ENCODE measurements at regions not wholly inside any gene's neighbourhood (a gene's known extent, or its start where the extent isn't known, plus 50 kb on each side); places are given as distances from the start of the nearest gene placed in this dataset.

DNA sequence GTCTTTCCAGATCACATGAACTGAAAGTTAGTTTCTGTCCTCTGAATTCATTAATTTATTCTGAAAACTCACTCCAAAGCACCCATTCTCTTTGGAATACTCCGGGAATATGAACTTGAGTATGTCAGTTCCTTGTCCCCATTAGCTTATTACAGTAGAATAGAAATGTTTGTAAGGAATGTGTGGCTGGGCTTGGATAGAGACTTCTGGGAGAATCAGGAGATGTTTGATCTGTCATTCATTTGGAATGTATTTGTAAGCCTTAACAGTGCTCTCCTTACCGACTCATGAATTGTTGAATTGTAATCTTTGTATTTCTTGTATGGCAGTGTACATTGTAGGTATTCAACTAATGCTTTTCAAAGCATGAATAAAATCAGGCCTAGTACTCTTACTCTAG is 548.4 kb downstream of the LRRC70 start:
- DNase-seq (ENCODE audit: low read depth): peak; percentile 83
- no peak overlapping the region for H3K4me3 ChIP-seq (ENCODE audit: low read depth, low read length)
- TF ChIP-seq, protein P1, sequence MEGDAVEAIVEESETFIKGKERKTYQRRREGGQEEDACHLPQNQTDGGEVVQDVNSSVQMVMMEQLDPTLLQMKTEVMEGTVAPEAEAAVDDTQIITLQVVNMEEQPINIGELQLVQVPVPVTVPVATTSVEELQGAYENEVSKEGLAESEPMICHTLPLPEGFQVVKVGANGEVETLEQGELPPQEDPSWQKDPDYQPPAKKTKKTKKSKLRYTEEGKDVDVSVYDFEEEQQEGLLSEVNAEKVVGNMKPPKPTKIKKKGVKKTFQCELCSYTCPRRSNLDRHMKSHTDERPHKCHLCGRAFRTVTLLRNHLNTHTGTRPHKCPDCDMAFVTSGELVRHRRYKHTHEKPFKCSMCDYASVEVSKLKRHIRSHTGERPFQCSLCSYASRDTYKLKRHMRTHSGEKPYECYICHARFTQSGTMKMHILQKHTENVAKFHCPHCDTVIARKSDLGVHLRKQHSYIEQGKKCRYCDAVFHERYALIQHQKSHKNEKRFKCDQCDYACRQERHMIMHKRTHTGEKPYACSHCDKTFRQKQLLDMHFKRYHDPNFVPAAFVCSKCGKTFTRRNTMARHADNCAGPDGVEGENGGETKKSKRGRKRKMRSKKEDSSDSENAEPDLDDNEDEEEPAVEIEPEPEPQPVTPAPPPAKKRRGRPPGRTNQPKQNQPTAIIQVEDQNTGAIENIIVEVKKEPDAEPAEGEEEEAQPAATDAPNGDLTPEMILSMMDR (conservative IDR thresholded peaks at IDR 0.05; ENCODE audit: low read depth, low read length): no peak

DNA sequence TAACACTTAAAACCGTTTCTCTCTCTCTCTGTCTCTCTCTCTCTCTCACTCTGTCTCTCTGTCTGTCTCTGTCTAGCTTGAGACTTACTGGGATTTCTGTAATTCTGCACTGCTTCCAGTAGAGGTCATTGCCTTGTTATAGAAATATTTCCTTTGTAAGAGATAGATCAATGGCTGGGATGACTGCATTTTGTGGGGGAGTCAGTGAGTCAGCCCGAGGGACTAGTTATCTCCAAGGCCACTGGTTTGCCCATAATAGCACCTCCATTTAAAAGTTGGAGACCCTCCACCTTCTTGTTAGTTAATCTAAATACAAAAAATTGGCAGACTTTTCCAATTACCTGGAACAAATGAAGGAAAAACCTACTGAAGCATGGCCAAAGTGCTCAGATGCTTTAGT is 547.2 kb downstream of the LRRC70 start:
- DNase-seq (ENCODE audit: low read depth): peak; percentile 64
- no peak overlapping the region for H3K4me3 ChIP-seq (ENCODE audit: low read depth, low read length)
- TF ChIP-seq, protein P1 (conservative IDR thresholded peaks at IDR 0.05; ENCODE audit: low read depth, low read length): peak; percentile 74

DNA sequence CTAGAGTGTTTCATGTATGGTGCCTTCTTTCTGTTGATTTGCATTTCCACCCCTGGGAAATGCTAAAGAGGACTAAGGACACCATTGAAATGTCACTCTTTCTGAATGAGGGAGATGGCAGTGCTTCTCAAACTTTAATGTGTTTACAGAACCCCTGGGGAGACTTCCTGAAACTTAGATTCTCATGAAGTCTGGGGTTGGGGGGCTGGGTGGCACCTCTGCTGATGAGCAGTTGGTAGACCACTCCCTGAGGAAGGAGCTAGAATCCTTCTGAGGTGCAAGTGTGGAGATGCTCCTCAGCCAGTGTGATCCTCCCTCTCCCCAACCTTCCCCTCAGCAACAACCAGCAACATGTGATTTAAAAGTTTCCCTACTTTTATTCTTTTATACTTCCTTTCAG is 546.8 kb downstream of the LRRC70 start:
- DNase-seq (ENCODE audit: low read depth): no peak
- TF ChIP-seq, protein P1 (conservative IDR thresholded peaks at IDR 0.05; ENCODE audit: low read depth, low read length): no peak
- H3K4me3 ChIP-seq (ENCODE audit: low read depth, low read length): no peak overlapping the region

DNA sequence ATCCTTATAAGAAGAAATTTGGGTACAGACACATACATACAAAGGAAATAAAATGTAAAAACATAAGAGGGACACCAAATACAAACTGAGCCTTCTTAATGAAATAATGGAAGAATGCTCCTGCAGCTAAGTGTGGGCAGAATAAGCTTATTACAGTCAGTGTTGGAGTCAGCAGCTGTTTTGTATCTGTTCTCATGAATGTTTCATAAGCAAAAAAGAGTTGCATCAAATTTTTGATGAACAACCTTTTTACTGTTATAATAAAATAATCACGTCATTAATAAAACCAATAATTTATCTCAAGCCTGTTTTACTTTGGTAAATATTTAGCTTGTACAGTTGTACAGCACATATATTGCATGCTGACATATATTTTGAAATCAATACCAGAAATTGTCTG is 545.6 kb downstream of the LRRC70 start:
- no peak overlapping the region for H3K4me3 ChIP-seq (ENCODE audit: low read depth, low read length)
- no peak for DNase-seq (ENCODE audit: low read depth)
- TF ChIP-seq, protein P1 (conservative IDR thresholded peaks at IDR 0.05; ENCODE audit: low read depth, low read length): no peak

DNA sequence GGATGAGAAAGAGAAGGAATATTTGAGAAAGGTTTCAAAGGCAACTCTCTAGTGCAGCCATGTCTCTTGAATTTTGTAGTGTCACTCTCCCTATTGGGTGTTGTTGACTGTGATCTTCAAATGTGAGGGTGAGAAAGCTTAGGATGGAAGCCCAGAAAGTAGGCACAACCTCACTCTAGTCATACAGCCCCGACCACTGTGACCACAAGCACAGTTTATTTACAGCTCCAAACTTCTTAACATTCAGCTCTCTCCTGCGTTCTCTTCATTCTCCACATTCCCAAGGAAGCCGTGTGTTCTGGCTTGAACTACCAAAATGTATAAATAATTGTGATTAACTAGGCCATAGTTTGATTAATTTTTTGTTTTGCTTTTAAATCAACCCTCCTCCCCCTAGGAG is 542.9 kb downstream of the LRRC70 start:
- H3K4me3 ChIP-seq (ENCODE audit: low read depth, low read length): no peak overlapping the region
- TF ChIP-seq, protein P1 (conservative IDR thresholded peaks at IDR 0.05; ENCODE audit: low read depth, low read length): no peak
- no peak for DNase-seq (ENCODE audit: low read depth)

DNA sequence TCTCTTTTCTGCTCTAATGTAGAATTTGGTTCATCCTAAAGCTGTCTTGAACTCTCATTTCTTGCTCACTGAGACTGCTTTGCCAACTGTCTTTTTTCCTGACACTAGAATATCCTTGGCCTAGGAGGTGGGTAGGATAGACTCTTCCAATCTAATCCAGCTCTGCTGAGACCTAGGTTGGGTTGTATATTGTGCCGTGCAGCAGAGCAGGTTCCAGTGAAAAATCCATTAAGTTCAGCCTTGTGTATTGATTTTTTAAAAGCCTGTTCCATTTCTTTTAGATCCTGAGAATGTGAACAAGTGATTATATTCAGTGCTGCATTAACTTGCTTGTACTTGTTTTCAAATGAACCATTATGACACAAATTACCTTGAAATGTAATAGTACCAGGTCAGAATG is 539.6 kb downstream of the LRRC70 start:
- no peak for DNase-seq (ENCODE audit: low read depth)

DNA sequence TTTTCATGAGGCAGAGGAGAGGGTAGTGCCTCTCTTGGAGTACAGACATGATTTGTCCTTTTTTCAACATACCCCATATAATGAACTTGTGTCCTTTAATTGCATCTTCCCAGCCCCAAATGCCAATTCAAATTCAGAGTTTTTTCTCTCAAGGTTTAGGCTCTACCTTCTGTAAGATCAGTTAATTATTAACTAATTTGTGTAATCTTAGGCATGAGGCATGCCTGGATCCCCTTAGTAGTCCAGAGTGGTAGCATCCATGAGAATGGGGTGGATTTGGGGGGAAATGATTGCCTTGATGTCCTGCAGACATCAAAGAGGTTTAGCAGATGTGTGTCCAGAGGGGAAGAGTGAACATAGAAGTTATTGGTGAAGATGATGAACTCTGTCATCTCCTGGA is 533.3 kb downstream of the LRRC70 start:
- no peak for DNase-seq (ENCODE audit: low read depth)

More for the DNA sequence above, 539.6 kb downstream of the LRRC70 start:
- H3K4me3 ChIP-seq (ENCODE audit: low read depth, low read length): no peak overlapping the region
- TF ChIP-seq, protein P1 (conservative IDR thresholded peaks at IDR 0.05; ENCODE audit: low read depth, low read length): no peak

More for the DNA sequence above, 533.3 kb downstream of the LRRC70 start:
- TF ChIP-seq, protein P1 (conservative IDR thresholded peaks at IDR 0.05; ENCODE audit: low read depth, low read length): no peak
- no peak overlapping the region for H3K4me3 ChIP-seq (ENCODE audit: low read depth, low read length)

All from epithelial cell of proximal tubule (primary cell).